B cell (primary cell): ENCODE measurements at regions not wholly inside any gene's neighbourhood (a gene's known extent, or its start where the extent isn't known, plus 50 kb on each side); places are given as distances from the start of the nearest gene placed in this dataset.

Source experiments
- ATAC-seq: fragments of 200-7000 bp; cut with Tn5 transposase; one replicate; pipeline ENCODE4 v1.10.0; 2021; ENCODE audit warnings: low read depth, mild to moderate bottlenecking, moderate number of reproducible peaks, moderate library complexity
- CTCF ChIA-PET: fragments of 350-600 bp; sonication (Branson Sonifier 250); formaldehyde crosslinking; loops from one replicate; lab custom pipeline; 2021; ENCODE audit warnings: antibody characterized with exemption, inconsistent platforms; lab: Charles Lee
- POLR2A ChIA-PET: fragments of 350-600 bp; sonication (Branson Sonifier 250); formaldehyde crosslinking; loops from one replicate; lab custom pipeline; 2021; ENCODE audit warnings: antibody characterized with exemption; lab: Charles Lee
- DNase-seq: peaks from one replicate; pipeline ENCODE4 v3.0.0; 2013
- H2AFZ ChIP-seq: 2 replicates; pipeline ENCODE4 v1.6.1; 2012; ENCODE audit warnings: mild to moderate bottlenecking, low read depth, low read length; ENCODE audit not compliant: insufficient read depth, poor library complexity, severe bottlenecking
- H3K27ac ChIP-seq, 2 donors: 1 replicate in 1 of 2; 2 replicates in 1 of 2; pipeline ENCODE4 v1.5.1; 2012 to 2013; ENCODE audit warnings: low read length in 2 of 2, mild to moderate bottlenecking in 2 of 2, moderate library complexity in 1 of 2
- H3K27me3 ChIP-seq, 4 experiments: fragments of 200-600 bp in 1 of 4; sonication (generic) in 1 of 4; replicated peaks in 1 of 4; 1 replicate in 2 of 4; 2 replicates in 2 of 4; pipeline versions ENCODE4 v1.6.1 to v1.7.0; 2013 to 2016; ENCODE audit warnings: low read length in 3 of 4, mild to moderate bottlenecking in 2 of 4, mixed read lengths in 1 of 4, moderate library complexity in 1 of 4; ENCODE audit not compliant: insufficient read depth in 4 of 4, control insufficient read depth in 3 of 4; ENCODE audit errors: control extremely low read depth in 1 of 4
- H3K36me3 ChIP-seq, 2 experiments: replicated peaks in 1 of 2; 1 replicate in 1 of 2; 2 replicates in 1 of 2; pipeline versions ENCODE4 v1.6.1 to v1.7.1; 2013; ENCODE audit warnings: low read length in 1 of 2; ENCODE audit not compliant: insufficient read depth in 2 of 2, control insufficient read depth in 1 of 2; ENCODE audit errors: control extremely low read depth in 1 of 2, extremely low read depth in 1 of 2
- H3K4me1 ChIP-seq, 2 donors: fragments of 200-600 bp in 1 of 2; sonication (generic) in 1 of 2; 1 replicate in 1 of 2; 2 replicates in 1 of 2; pipeline versions ENCODE4 v1.5.1 to v1.6.1; 2013 to 2017; ENCODE audit warnings: low read length in 2 of 2; ENCODE audit not compliant: control insufficient read depth in 2 of 2, insufficient read depth in 2 of 2
- H3K4me2 ChIP-seq: replicated peaks from 2 replicates; pipeline ENCODE3; 2012; ENCODE audit warnings: mild to moderate bottlenecking, low read depth, low read length; ENCODE audit not compliant: poor library complexity, severe bottlenecking
- H3K4me3 ChIP-seq, 5 experiments: fragments of 200-600 bp in 1 of 5; sonication (generic) in 1 of 5; 1 replicate in 3 of 5; 2 replicates in 2 of 5; pipeline versions ENCODE4 v1.5.1 to v1.7.0; 2011 to 2016; ENCODE audit warnings: low read length in 4 of 5, mild to moderate bottlenecking in 4 of 5, low read depth in 2 of 5, control low read depth in 1 of 5, moderate library complexity in 1 of 5; ENCODE audit not compliant: insufficient read depth in 1 of 5; ENCODE audit errors: control extremely low read depth in 1 of 5, extremely low read depth in 1 of 5
- H3K79me2 ChIP-seq: fragments of 200-600 bp; sonication (generic); one replicate; pipeline ENCODE4 v1.6.0; 2016; ENCODE audit warnings: low read length; ENCODE audit not compliant: control insufficient read depth, insufficient read depth
- H3K9ac ChIP-seq: fragments of 200-600 bp; sonication (generic); 2 replicates; pipeline ENCODE4 v1.6.1; 2017; ENCODE audit warnings: mild to moderate bottlenecking, low read length, moderate library complexity
- H3K9me3 ChIP-seq, 3 donors: one replicate each; pipeline versions ENCODE4 v1.6.1 to v1.7.1; 2013; ENCODE audit warnings: low read length in 2 of 3; ENCODE audit not compliant: control insufficient read depth in 2 of 3, insufficient read depth in 1 of 3; ENCODE audit errors: control extremely low read depth in 1 of 3
- H4K20me1 ChIP-seq: 2 replicates; pipeline ENCODE4 v1.6.0; 2012; ENCODE audit warnings: mild to moderate bottlenecking, low read length; ENCODE audit not compliant: insufficient read depth, control insufficient read depth, poor library complexity, severe bottlenecking
- H3K27ac Mint-ChIP-seq: one replicate; pipeline ENCODE4 v1.8.0; 2021; ENCODE audit warnings: mixed read lengths
- H3K27me3 Mint-ChIP-seq: one replicate; pipeline ENCODE4 v1.8.0; 2021; ENCODE audit warnings: mixed read lengths
- H3K4me1 Mint-ChIP-seq: one replicate; pipeline ENCODE4 v1.8.0; 2021; ENCODE audit warnings: mixed read lengths
- H3K4me3 Mint-ChIP-seq: one replicate; pipeline ENCODE4 v1.8.0; 2021; ENCODE audit warnings: mixed read lengths
- H3K9me3 Mint-ChIP-seq: one replicate; pipeline ENCODE4 v1.8.0; 2022; ENCODE audit warnings: mixed read lengths; ENCODE audit not compliant: insufficient read depth
- EZH2 ChIP-seq: IDR thresholded peaks from 2 replicates; pipeline ENCODE4 v1.6.1; 2012; ENCODE audit warnings: borderline replicate concordance, low read depth, mild to moderate bottlenecking, moderate library complexity, low read length; ENCODE audit not compliant: insufficient read depth, poor library complexity, severe bottlenecking
- WGBS: methylation state at CpG from one replicate; pipeline ENCODE4 v1.1.5; 2013; ENCODE audit warnings: missing lambda C conversion rate; ENCODE audit not compliant: insufficient coverage; 5-methylcytosine and 5-hydroxymethylcytosine counted together
- intact Hi-C: fragments of 100-400 bp; cut with micrococcal nuclease; formaldehyde crosslinking; loops from one replicate; pipeline ENCODE4 v1.10.0; 2022
- TF ChIP-seq, protein P1 (sequence below): fragments of 200-600 bp; IDR thresholded peaks from one replicate; pipeline ENCODE4 v1.8.0; 2022; ENCODE audit warnings: antibody characterized with exemption, mild to moderate bottlenecking

DNA sequence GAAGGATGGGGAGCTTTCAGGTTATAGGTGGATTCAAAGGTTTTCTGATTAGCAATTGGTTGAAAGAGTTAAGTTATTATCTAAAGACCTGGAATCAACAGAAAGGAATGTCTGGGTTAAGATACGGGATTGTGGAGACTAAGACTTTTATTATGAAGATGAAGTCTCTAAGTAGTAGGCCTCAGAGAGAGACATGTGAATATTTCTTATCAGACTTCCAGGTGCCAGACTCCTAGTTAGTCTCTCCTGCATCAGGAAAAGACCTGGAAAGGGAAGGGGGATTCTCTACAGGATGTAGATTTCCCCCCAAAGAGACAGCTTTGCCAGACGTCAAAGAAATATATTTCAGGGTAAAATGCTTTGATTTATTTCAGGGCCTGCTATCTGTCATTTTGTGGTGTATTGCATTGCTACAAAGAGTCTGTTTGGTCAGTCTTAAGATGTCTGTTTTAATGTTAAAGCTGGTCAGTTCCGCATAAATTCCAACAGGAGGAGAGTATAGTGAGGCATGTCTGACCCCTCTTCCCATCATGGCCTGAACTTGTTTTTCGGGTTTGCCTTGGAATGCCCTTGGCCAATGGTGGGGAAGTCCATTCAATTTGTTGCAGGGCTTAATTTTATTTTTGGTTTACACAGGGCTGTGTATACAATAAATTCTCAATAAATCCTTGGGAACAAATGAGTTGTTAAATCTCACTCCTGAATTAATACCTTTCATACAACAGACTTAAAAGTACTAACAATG lies 103.4 kb upstream of the RALGAPA2 start:
- H2AFZ ChIP-seq = no peak overlapping the region
- no peak overlapping the region for H3K27ac ChIP-seq
- no peak overlapping the region for H3K9ac ChIP-seq
- Mint-ChIP-seq H3K9me3 (no peaks in the 10 kb centered on the region), H3K4me1 (no peaks in the 10 kb centered on the region), H3K27me3 (peaks cover 30% of the 10 kb centered on the region), H3K27ac (no peak overlapping the region), H3K4me3 (no peak overlapping the region)
- no peaks in the 10 kb centered on the region for H3K9me3 ChIP-seq
- WGBS = 100% methylated on average over 3 of the region's 4 CpGs
- intact Hi-C loops = no loop called here
- no peak overlapping the region for H3K4me2 ChIP-seq
- no peak for DNase-seq
- no peaks in the 10 kb centered on the region for H3K4me1 ChIP-seq
- H4K20me1 ChIP-seq = no peaks in the 10 kb centered on the region
- ChIA-PET CTCF (no interaction called here), POLR2A (no interaction called here)
- no peak for TF ChIP-seq EZH2
- TF ChIP-seq, protein P1, sequence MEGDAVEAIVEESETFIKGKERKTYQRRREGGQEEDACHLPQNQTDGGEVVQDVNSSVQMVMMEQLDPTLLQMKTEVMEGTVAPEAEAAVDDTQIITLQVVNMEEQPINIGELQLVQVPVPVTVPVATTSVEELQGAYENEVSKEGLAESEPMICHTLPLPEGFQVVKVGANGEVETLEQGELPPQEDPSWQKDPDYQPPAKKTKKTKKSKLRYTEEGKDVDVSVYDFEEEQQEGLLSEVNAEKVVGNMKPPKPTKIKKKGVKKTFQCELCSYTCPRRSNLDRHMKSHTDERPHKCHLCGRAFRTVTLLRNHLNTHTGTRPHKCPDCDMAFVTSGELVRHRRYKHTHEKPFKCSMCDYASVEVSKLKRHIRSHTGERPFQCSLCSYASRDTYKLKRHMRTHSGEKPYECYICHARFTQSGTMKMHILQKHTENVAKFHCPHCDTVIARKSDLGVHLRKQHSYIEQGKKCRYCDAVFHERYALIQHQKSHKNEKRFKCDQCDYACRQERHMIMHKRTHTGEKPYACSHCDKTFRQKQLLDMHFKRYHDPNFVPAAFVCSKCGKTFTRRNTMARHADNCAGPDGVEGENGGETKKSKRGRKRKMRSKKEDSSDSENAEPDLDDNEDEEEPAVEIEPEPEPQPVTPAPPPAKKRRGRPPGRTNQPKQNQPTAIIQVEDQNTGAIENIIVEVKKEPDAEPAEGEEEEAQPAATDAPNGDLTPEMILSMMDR = no peak
- H3K36me3 ChIP-seq = no peaks in the 10 kb centered on the region
- ATAC-seq = no peak
- H3K27me3 ChIP-seq = no peaks in the 10 kb centered on the region
- no peaks in the 10 kb centered on the region for H3K79me2 ChIP-seq
- H3K4me3 ChIP-seq = no peak overlapping the region

DNA sequence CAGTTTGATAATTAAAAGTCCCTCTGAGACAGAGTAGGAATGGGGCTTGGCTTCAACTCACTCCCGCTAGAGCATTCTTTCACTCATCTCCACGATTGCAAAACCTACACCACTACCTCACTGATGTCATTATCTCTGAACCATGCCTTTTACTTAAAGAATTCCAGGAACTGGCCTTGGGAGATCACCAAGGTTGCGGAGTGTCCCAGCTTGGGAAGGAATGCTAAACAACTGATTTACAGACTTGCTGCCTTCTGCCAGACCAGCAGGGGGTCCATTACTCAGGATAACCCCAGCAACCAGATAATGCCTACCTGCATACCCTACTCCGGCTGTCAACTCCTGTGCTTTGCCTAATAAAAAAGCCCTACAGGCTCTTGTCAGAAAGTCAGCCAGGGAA lies 102.2 kb upstream of the RALGAPA2 start:
- TF ChIP-seq EZH2 = no peak
- TF ChIP-seq, protein P1 = no peak
- Histone ChIP-seq H3K27me3 (no peaks in the 10 kb centered on the region), H2AFZ (no peak overlapping the region), H3K4me3 (no peak overlapping the region), H3K36me3 (no peaks in the 10 kb centered on the region), H3K27ac (no peak overlapping the region), H3K9me3 (no peaks in the 10 kb centered on the region), H3K4me2 (no peak overlapping the region), H4K20me1 (no peaks in the 10 kb centered on the region), H3K79me2 (no peaks in the 10 kb centered on the region), H3K9ac (no peak overlapping the region), H3K4me1 (no peaks in the 10 kb centered on the region)
- H3K9me3 Mint-ChIP-seq = no peaks in the 10 kb centered on the region
- ATAC-seq = no peak
- CTCF ChIA-PET = no interaction called here
- POLR2A ChIA-PET = no interaction called here
- H3K4me1 Mint-ChIP-seq = no peaks in the 10 kb centered on the region
- intact Hi-C loops = no loop called here
- H3K27ac Mint-ChIP-seq = no peak overlapping the region
- no peak for DNase-seq
- H3K4me3 Mint-ChIP-seq = no peak overlapping the region
- 94% methylated on average over 4 of the region's 4 CpGs for WGBS
- H3K27me3 Mint-ChIP-seq = peaks cover 25% of the 10 kb centered on the region
